ENCODE measurements at regions not wholly inside any gene's neighbourhood (a gene's known extent, or its start where the extent isn't known, plus 50 kb on each side); places are given as distances from the start of the nearest gene placed in this dataset.

GRCh38 chr4:54588404-54588803, 69.4 kb upstream of the KIT start:
- Histone ChIP-seq H3K18ac (ENCODE audit: extremely low read depth, low read length) (no peak overlapping the region), H3K27ac (ENCODE audit: low read depth, low read length) (no peak overlapping the region), H2BK120ac (replicated peaks; ENCODE audit: low read depth, low read length) (no peak overlapping the region), H3K79me2 (ENCODE audit: control insufficient read depth in 1 of 2, insufficient read depth in 2 of 2, low read length in 2 of 2) (no peaks in the 10 kb centered on the region), H3K9ac (replicated peaks in 1 of 4; ENCODE audit: extremely low read depth in 1 of 4, low read depth in 3 of 4, low read length in 3 of 4) (no peak overlapping the region), H2BK15ac (ENCODE audit: low read length) (no peak overlapping the region), H2BK20ac (ENCODE audit: low read length) (no peak overlapping the region), H2AFZ (ENCODE audit: low read length) (no peak overlapping the region), H4K91ac (replicated peaks; ENCODE audit: insufficient read length, low read length) (no peak overlapping the region), H3K23me2 (ENCODE audit: low read depth, low read length) (no peaks in the 10 kb centered on the region), H3K79me1 (ENCODE audit: low read depth, low read length) (no peaks in the 10 kb centered on the region), H3K4me1 (replicated peaks in 1 of 4; ENCODE audit: control insufficient read depth in 3 of 4, insufficient read depth in 4 of 4, low read length in 3 of 4) (no peaks in the 10 kb centered on the region), H2BK12ac (ENCODE audit: low read depth, low read length) (no peak overlapping the region), H3K4me2 (ENCODE audit: insufficient read depth in 1 of 2, low read depth in 2 of 2, low read length in 2 of 2) (no peak overlapping the region), H3K23ac (ENCODE audit: insufficient read length) (no peak overlapping the region), H3K4me3 (ENCODE audit: extremely low read depth in 1 of 4, insufficient read depth in 2 of 4, low read depth in 3 of 4, low read length in 4 of 4) (no peak overlapping the region), H4K20me1 (replicated peaks in 1 of 2; ENCODE audit: control insufficient read depth in 1 of 2, insufficient read depth in 2 of 2, low read length in 2 of 2) (no peaks in the 10 kb centered on the region), H3K9me3 (ENCODE audit: insufficient read depth in 2 of 2, low read depth in 1 of 2, low read length in 1 of 2) (no peaks in the 10 kb centered on the region), H3K14ac (ENCODE audit: insufficient read length) (no peak overlapping the region), H3K4ac (replicated peaks; ENCODE audit: insufficient read length, low read depth, low read length) (no peak overlapping the region), H4K8ac (ENCODE audit: extremely low read depth, insufficient read depth, low read length) (no peak overlapping the region), H2BK5ac (ENCODE audit: low read depth, low read length) (no peak overlapping the region), H3K27me3 (replicated peaks in 1 of 4; ENCODE audit: control insufficient read depth in 3 of 4, extremely low read depth in 1 of 4, insufficient read depth in 3 of 4, low read length in 3 of 4) (no peaks in the 10 kb centered on the region), H2AK5ac (ENCODE audit: low read depth, low read length) (no peak overlapping the region), H3K36me3 (ENCODE audit: control insufficient read depth in 2 of 4, insufficient read depth in 4 of 4, low read length in 3 of 4) (no peaks in the 10 kb centered on the region), H3K56ac (replicated peaks; ENCODE audit: insufficient read length, low read depth, low read length) (no peak overlapping the region), H4K5ac (ENCODE audit: insufficient read length, low read depth, low read length) (no peak overlapping the region)
- CTCF ChIA-PET (ENCODE audit: partially characterized antibody), result interaction anchor here (0.6 to 0.7 kb wide), 2 partner anchors 22 to 148 kb away, joined by 3 read pairs; no protein-coding TSS in a partner anchor
- TF ChIP-seq CBX8 (IDR thresholded peaks at IDR 0.05; ENCODE audit: borderline replicate concordance, low read depth, low read length) (no peak), BCL11A (IDR thresholded peaks at IDR 0.05; ENCODE audit: low read depth in 2 of 2, low read length in 2 of 2) (no peak)
- WGBS, 2 experiments (ENCODE audit: extremely low coverage in 1 of 2, insufficient coverage in 1 of 2, insufficient read length in 1 of 2, insufficient replicate concordance in 2 of 2, low coverage in 1 of 2, low lambda C conversion rate in 2 of 2, missing lambda C conversion rate in 1 of 2), result 94% methylated on average over 4 of the region's 4 CpGs; no CpG with 5 or more reads in 1 of the 2 experiments
- FAIRE-seq (no peak), DNase-seq (ENCODE audit: low read depth in 1 of 2, low spot score in 2 of 2) (no peak)
- POLR2A ChIA-PET (ENCODE audit: partially characterized antibody), result no interaction called here
